ENCODE measurements at regions not wholly inside any gene's neighbourhood (a gene's known extent, or its start where the extent isn't known, plus 50 kb on each side); places are given as distances from the start of the nearest gene placed in this dataset.

DNA sequence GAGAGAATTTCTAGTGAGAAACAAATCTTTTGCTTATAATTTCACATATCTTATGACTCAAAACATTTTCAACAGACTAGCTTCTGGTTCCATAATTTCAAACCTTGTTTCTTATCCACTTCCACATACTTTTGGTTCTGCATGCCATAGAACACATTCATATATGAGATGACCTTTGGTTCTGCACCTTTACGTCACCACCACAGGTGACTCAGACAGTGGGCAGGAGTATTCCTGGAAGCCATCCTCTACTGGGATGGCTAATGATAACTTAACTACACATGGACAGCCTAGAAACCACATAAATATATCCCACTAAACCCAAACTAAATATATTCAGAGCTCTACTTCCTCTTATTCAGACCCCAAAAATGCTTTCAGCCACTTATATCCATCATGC, 133.3 kb downstream of the DCK start:
- no peak for TF ChIP-seq POLR2A (IDR thresholded peaks at IDR 0.05)
- TF ChIP-seq, protein P1, sequence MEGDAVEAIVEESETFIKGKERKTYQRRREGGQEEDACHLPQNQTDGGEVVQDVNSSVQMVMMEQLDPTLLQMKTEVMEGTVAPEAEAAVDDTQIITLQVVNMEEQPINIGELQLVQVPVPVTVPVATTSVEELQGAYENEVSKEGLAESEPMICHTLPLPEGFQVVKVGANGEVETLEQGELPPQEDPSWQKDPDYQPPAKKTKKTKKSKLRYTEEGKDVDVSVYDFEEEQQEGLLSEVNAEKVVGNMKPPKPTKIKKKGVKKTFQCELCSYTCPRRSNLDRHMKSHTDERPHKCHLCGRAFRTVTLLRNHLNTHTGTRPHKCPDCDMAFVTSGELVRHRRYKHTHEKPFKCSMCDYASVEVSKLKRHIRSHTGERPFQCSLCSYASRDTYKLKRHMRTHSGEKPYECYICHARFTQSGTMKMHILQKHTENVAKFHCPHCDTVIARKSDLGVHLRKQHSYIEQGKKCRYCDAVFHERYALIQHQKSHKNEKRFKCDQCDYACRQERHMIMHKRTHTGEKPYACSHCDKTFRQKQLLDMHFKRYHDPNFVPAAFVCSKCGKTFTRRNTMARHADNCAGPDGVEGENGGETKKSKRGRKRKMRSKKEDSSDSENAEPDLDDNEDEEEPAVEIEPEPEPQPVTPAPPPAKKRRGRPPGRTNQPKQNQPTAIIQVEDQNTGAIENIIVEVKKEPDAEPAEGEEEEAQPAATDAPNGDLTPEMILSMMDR (IDR thresholded peaks at IDR 0.05) = no peak
